ENCODE measurements at regions not wholly inside any gene's neighbourhood (a gene's known extent, or its start where the extent isn't known, plus 50 kb on each side); places are given as distances from the start of the nearest gene placed in this dataset.

- no peak for TF ChIP-seq CTCF (IDR thresholded peaks at IDR 0.05; ENCODE audit: low read depth, low read length)
- no peak overlapping the region for H3K4me3 ChIP-seq (ENCODE audit: low read depth, low read length)
Measured at GRCh38 chr20:63114693-63115311, 101.1 kb downstream of the YTHDF1 start.

GRCh38 chr20:63114006-63114692, 101.8 kb downstream of the YTHDF1 start:
- H3K4me3 ChIP-seq (ENCODE audit: low read depth, low read length) = no peak overlapping the region
- no peak for TF ChIP-seq CTCF (IDR thresholded peaks at IDR 0.05; ENCODE audit: low read depth, low read length)

- TF ChIP-seq CTCF (IDR thresholded peaks at IDR 0.05; ENCODE audit: low read depth, low read length) = no peak
- no peak overlapping the region for H3K4me3 ChIP-seq (ENCODE audit: low read depth, low read length)
Measured at GRCh38 chr20:63112491-63113219, 103.3 kb downstream of the YTHDF1 start.

GRCh38 chr20:63108247-63108646, 101.5 kb upstream of the BHLHE23 start:
- H3K4me3 ChIP-seq (ENCODE audit: low read depth, low read length) = no peak overlapping the region
- TF ChIP-seq CTCF (IDR thresholded peaks at IDR 0.05; ENCODE audit: low read depth, low read length) = no peak

- no peak overlapping the region for H3K4me3 ChIP-seq (ENCODE audit: low read depth, low read length)
- no peak for TF ChIP-seq CTCF (IDR thresholded peaks at IDR 0.05; ENCODE audit: low read depth, low read length)
Measured at GRCh38 chr20:63107449-63108200, 100.9 kb upstream of the BHLHE23 start.

- H3K4me3 ChIP-seq (ENCODE audit: low read depth, low read length) = no peak overlapping the region
- no peak for TF ChIP-seq CTCF (IDR thresholded peaks at IDR 0.05; ENCODE audit: low read depth, low read length)
Measured at GRCh38 chr20:63106765-63107448, 100.1 kb upstream of the BHLHE23 start.
